GM23338 (cell line): ENCODE measurements at regions not wholly inside any gene's neighbourhood (a gene's known extent, or its start where the extent isn't known, plus 50 kb on each side); places are given as distances from the start of the nearest gene placed in this dataset.

Source experiments
- ATAC-seq: fragments of 200-7000 bp; cut with Tn5 transposase; 3 replicates; pipeline ENCODE4 v1.9.1; 2020
- DNase-seq: peaks from one replicate; pipeline ENCODE4 v3.0.0-alpha.2; 2015; ENCODE audit warnings: low spot score
- H2AFZ ChIP-seq: fragments of 200-600 bp; sonication (generic); 2 replicates; pipeline ENCODE4 v1.8.0; 2016; ENCODE audit warnings: antibody characterized with exemption, mild to moderate bottlenecking, moderate library complexity
- H3F3A ChIP-seq: fragments of 200-600 bp; sonication (generic); replicated peaks from 2 replicates; pipeline ENCODE4 v1.8.0; 2017; ENCODE audit warnings: antibody characterized with exemption, mixed run types, low read depth
- H3K27ac ChIP-seq: fragments of 200-600 bp; sonication (generic); 2 replicates; pipeline ENCODE4 v1.6.1; 2016; ENCODE audit warnings: low read depth
- H3K27me3 ChIP-seq: fragments of 200-600 bp; sonication (generic); 2 replicates; pipeline ENCODE4 v1.8.0; 2016; ENCODE audit warnings: mild to moderate bottlenecking, mixed run types, moderate library complexity; ENCODE audit not compliant: insufficient read depth
- H3K36me3 ChIP-seq: fragments of 200-600 bp; sonication (generic); 2 replicates; pipeline ENCODE4 v1.8.0; 2016; ENCODE audit warnings: mild to moderate bottlenecking; ENCODE audit not compliant: insufficient read depth
- H3K4me1 ChIP-seq: fragments of 200-600 bp; sonication (generic); 2 replicates; pipeline ENCODE4 v1.8.0; 2016; ENCODE audit warnings: mild to moderate bottlenecking, moderate library complexity; ENCODE audit not compliant: insufficient read depth
- H3K4me2 ChIP-seq: fragments of 200-600 bp; sonication (generic); 2 replicates; pipeline ENCODE4 v1.7.1; 2017; ENCODE audit warnings: mixed run types
- H3K4me3 ChIP-seq: fragments of 200-600 bp; sonication (generic); 2 replicates; pipeline ENCODE4 v1.6.1; 2016; ENCODE audit warnings: mixed run types
- H3K79me2 ChIP-seq: fragments of 200-600 bp; sonication (generic); replicated peaks from 2 replicates; pipeline ENCODE4 v1.8.0; 2017; ENCODE audit warnings: mild to moderate bottlenecking; ENCODE audit not compliant: insufficient read depth
- H3K9me2 ChIP-seq: fragments of 200-600 bp; sonication (generic); 2 replicates; pipeline ENCODE4 v1.8.0; 2017; ENCODE audit not compliant: insufficient read depth
- H4K20me1 ChIP-seq: fragments of 200-600 bp; sonication (generic); replicated peaks from 2 replicates; pipeline ENCODE4 v1.8.0; 2017; ENCODE audit warnings: mild to moderate bottlenecking; ENCODE audit not compliant: insufficient read depth
- H3K27ac Mint-ChIP-seq: 2 replicates; pipeline ENCODE4 v1.8.0; 2020; ENCODE audit warnings: inconsistent platforms, mild to moderate bottlenecking, moderate library complexity, mixed read lengths
- H3K27me3 Mint-ChIP-seq: 3 replicates; pipeline ENCODE4 v1.8.0; 2022; ENCODE audit warnings: low read depth, mild to moderate bottlenecking, moderate library complexity, mixed read lengths, inconsistent platforms; ENCODE audit not compliant: insufficient read depth, poor library complexity
- H3K36me3 Mint-ChIP-seq: 3 replicates; pipeline ENCODE4 v1.8.0; 2021; ENCODE audit warnings: low read depth, mild to moderate bottlenecking, inconsistent platforms, moderate library complexity, mixed read lengths
- H3K4me1 Mint-ChIP-seq: 3 replicates; pipeline ENCODE4 v1.8.0; 2020; ENCODE audit warnings: mild to moderate bottlenecking, inconsistent platforms, mixed read lengths
- H3K4me3 Mint-ChIP-seq: 3 replicates; pipeline ENCODE4 v1.8.0; 2021; ENCODE audit warnings: moderate library complexity, mild to moderate bottlenecking, inconsistent platforms, mixed read lengths
- H3K9me3 Mint-ChIP-seq: 3 replicates; pipeline ENCODE4 v1.8.0; 2020; ENCODE audit warnings: moderate library complexity, mild to moderate bottlenecking, inconsistent platforms, mixed read lengths
- CREB1 ChIP-seq: fragments of 250-450 bp; sonication (Bioruptor Pico); IDR thresholded peaks from 2 replicates; pipeline ENCODE4 v1.5.0; 2020; ENCODE audit warnings: low read depth, mild to moderate bottlenecking, moderate library complexity
- CTCF ChIP-seq, 2 experiments: fragments of 200-600 bp in 1 of 2; sonication (generic) in 1 of 2; conservative IDR thresholded peaks; 2 replicates each; pipeline versions ENCODE4 v1.5.1 to v1.6.1; 2016 to 2017; ENCODE audit warnings: antibody characterized with exemption in 2 of 2, low read depth in 2 of 2, mild to moderate bottlenecking in 2 of 2, moderate library complexity in 1 of 2
- ETS1 ChIP-seq: IDR thresholded peaks from 2 replicates; pipeline ENCODE4 v1.6.1; 2016; ENCODE audit warnings: antibody characterized with exemption
- EZH2 ChIP-seq: fragments of 200-600 bp; sonication (generic); IDR thresholded peaks from one replicate; pipeline ENCODE4 v1.8.0; 2017; ENCODE audit warnings: antibody characterized with exemption, mild to moderate bottlenecking, low read depth; ENCODE audit not compliant: unreplicated experiment
- EZH2phosphoT487 ChIP-seq: fragments of 200-600 bp; sonication (generic); IDR thresholded peaks from one replicate; pipeline ENCODE4 v1.8.1; 2018; ENCODE audit warnings: antibody characterized with exemption; ENCODE audit not compliant: unreplicated experiment
- JUNB ChIP-seq: IDR thresholded peaks from one replicate; pipeline ENCODE4 v1.6.1; 2016; ENCODE audit warnings: antibody characterized with exemption; ENCODE audit not compliant: unreplicated experiment
- NANOG ChIP-seq: IDR thresholded peaks from 2 replicates; pipeline ENCODE4 v1.6.1; 2016; ENCODE audit warnings: antibody characterized with exemption, borderline replicate concordance
- POLR2AphosphoS5 ChIP-seq: IDR thresholded peaks from 2 replicates; pipeline ENCODE4 v1.6.1; 2016; ENCODE audit warnings: antibody characterized with exemption, low read depth
- REST ChIP-seq: IDR thresholded peaks from one replicate; pipeline ENCODE4 v1.6.1; 2018; ENCODE audit warnings: antibody characterized with exemption; ENCODE audit not compliant: unreplicated experiment
- STAT1 ChIP-seq: IDR thresholded peaks from one replicate; pipeline ENCODE4 v1.6.1; 2016; ENCODE audit warnings: antibody characterized with exemption; ENCODE audit not compliant: unreplicated experiment
- ZNF114 ChIP-seq: fragments of 250-450 bp; sonication (Bioruptor Pico); IDR thresholded peaks from 2 replicates; pipeline ENCODE4 v1.5.0; 2020; ENCODE audit warnings: mild to moderate bottlenecking, moderate library complexity
- ZNF331 ChIP-seq: fragments of 250-450 bp; sonication (Bioruptor Pico); IDR thresholded peaks from 2 replicates; pipeline ENCODE4 v1.5.0; 2020; ENCODE audit warnings: low read depth, mild to moderate bottlenecking, moderate library complexity
- ZNF462 ChIP-seq: fragments of 250-450 bp; sonication (Bioruptor Pico); IDR thresholded peaks from 2 replicates; pipeline ENCODE4 v1.5.0; 2020; ENCODE audit warnings: mild to moderate bottlenecking, moderate library complexity

- H3K4me2 ChIP-seq, result no peak overlapping the region
- no peaks in the 10 kb centered on the region for H3K36me3 ChIP-seq
- H3K9me3 Mint-ChIP-seq, result peaks cover 2% of the 10 kb centered on the region; the same call in 1 of the 3 replicates
- no peaks in the 10 kb centered on the region for H3K4me1 ChIP-seq
- no peaks in the 10 kb centered on the region for H3F3A ChIP-seq
- H3K27me3 ChIP-seq, result no peaks in the 10 kb centered on the region
- H3K36me3 Mint-ChIP-seq, result 0 out of 3 replicates have a peak, but pooled peaks cover 5% of the 10 kb centered on the region
- TF ChIP-seq REST (no peak), CTCF (conservative IDR thresholded peaks at IDR 0.05; ENCODE audit: low read depth in 2 of 2) (no peak), CREB1 (CRISPR knock-in tag) (no peak), ZNF114 (CRISPR knock-in tag) (no peak), POLR2AphosphoS5 (no peak), ZNF331 (no peak), STAT1 (no peak), ZNF462 (CRISPR knock-in tag) (no peak), JUNB (no peak), NANOG (no peak), ETS1 (no peak), EZH2phosphoT487 (no peak), EZH2 (no peak)
- H3K27ac ChIP-seq, result no peak overlapping the region
- no peak overlapping the region for H3K27ac Mint-ChIP-seq
- no peaks in the 10 kb centered on the region for H3K9me2 ChIP-seq
- no peaks in the 10 kb centered on the region for H3K79me2 ChIP-seq
- no peaks in the 10 kb centered on the region; the same call in 2 of the 3 replicates for H3K4me1 Mint-ChIP-seq
- no peaks in the 10 kb centered on the region for H4K20me1 ChIP-seq
- no peak overlapping the region for H3K4me3 Mint-ChIP-seq
- no peak for ATAC-seq
- H3K4me3 ChIP-seq, result no peak overlapping the region
- H2AFZ ChIP-seq, result no peak overlapping the region
- no peak for DNase-seq
- H3K27me3 Mint-ChIP-seq, result no peaks in the 10 kb centered on the region
Observed at GRCh38 chr12:102314821-102315220, 117.2 kb upstream of the PMCH start.
